Smooth muscle cell (in vitro differentiated cells): ENCODE measurements at regions not wholly inside any gene's neighbourhood (a gene's known extent, or its start where the extent isn't known, plus 50 kb on each side); places are given as distances from the start of the nearest gene placed in this dataset.
A peak's percentile ranks its signal among the peaks of the same experiment; 100 is the strongest.

Source experiments
- DNase-seq: peaks from one replicate; lab custom pipeline; 2025; ENCODE audit not compliant: unreplicated experiment; lab: John Stamatoyannopoulos, UW
- H2AFZ ChIP-seq: fragments of 200-600 bp; sonication (generic); 2 replicates; pipeline ENCODE4 v1.6.0; 2016; ENCODE audit warnings: antibody characterized with exemption, low read depth, mild to moderate bottlenecking
- H3F3A ChIP-seq: fragments of 200-600 bp; sonication (generic); 2 replicates; pipeline ENCODE4 v1.6.0; 2017; ENCODE audit warnings: antibody characterized with exemption, low read depth
- H3K27ac ChIP-seq: fragments of 200-600 bp; sonication (generic); 2 replicates; pipeline ENCODE4 v1.5.1; 2016; ENCODE audit warnings: low read depth, mild to moderate bottlenecking
- H3K27me3 ChIP-seq: fragments of 200-600 bp; sonication (generic); 2 replicates; pipeline ENCODE4 v1.6.1; 2016; ENCODE audit warnings: low read depth, mild to moderate bottlenecking
- H3K36me3 ChIP-seq: fragments of 200-600 bp; sonication (generic); 2 replicates; pipeline ENCODE4 v1.5.1; 2016; ENCODE audit warnings: low read depth
- H3K4me1 ChIP-seq: fragments of 200-600 bp; sonication (generic); 2 replicates; pipeline ENCODE4 v1.5.1; 2016; ENCODE audit warnings: low read depth
- H3K4me2 ChIP-seq: fragments of 200-600 bp; sonication (generic); 2 replicates; pipeline ENCODE4 v1.6.0; 2016; ENCODE audit warnings: mild to moderate bottlenecking
- H3K4me3 ChIP-seq: fragments of 200-600 bp; sonication (generic); 2 replicates; pipeline ENCODE4 v1.5.1; 2016; ENCODE audit warnings: mild to moderate bottlenecking
- H3K79me2 ChIP-seq: fragments of 200-600 bp; sonication (generic); 2 replicates; pipeline ENCODE4 v1.6.0; 2016; ENCODE audit warnings: low read depth, mild to moderate bottlenecking
- H3K9ac ChIP-seq: fragments of 200-600 bp; sonication (generic); 2 replicates; pipeline ENCODE4 v1.6.0; 2016; ENCODE audit warnings: low read depth
- H3K9me3 ChIP-seq: fragments of 200-600 bp; sonication (generic); replicated peaks from 2 replicates; pipeline ENCODE4 v1.5.1; 2016; ENCODE audit warnings: low read depth
- H4K20me1 ChIP-seq: fragments of 200-600 bp; sonication (generic); 2 replicates; pipeline ENCODE4 v1.6.0; 2016; ENCODE audit warnings: low read depth
- CTCF ChIP-seq: fragments of 200-600 bp; sonication (generic); IDR thresholded peaks from 2 replicates; pipeline ENCODE4 v1.5.1; 2017; ENCODE audit warnings: borderline replicate concordance, mild to moderate bottlenecking, antibody characterized with exemption; ENCODE audit not compliant: insufficient read depth, poor library complexity, severe bottlenecking
- WGBS: methylation state at CpG from one replicate; pipeline ENCODE4 v1.1.7; 2016; ENCODE audit warnings: low lambda C conversion rate; 5-methylcytosine and 5-hydroxymethylcytosine counted together

GRCh38 chr13:47845981-47846380 lies 155.1 kb downstream of the SUCLA2 start:
- no peaks in the 10 kb centered on the region for H3K36me3 ChIP-seq
- no peak overlapping the region for H3K4me2 ChIP-seq
- 94% methylated on average over 1 of the region's 1 CpG for WGBS
- H3K79me2 ChIP-seq: no peaks in the 10 kb centered on the region
- no peaks in the 10 kb centered on the region for H3K9me3 ChIP-seq
- H3F3A ChIP-seq: no peaks in the 10 kb centered on the region
- H3K4me1 ChIP-seq: peaks cover 6% of the 10 kb centered on the region
- TF ChIP-seq CTCF: no peak
- no peak for DNase-seq
- H2AFZ ChIP-seq: no peak overlapping the region
- H3K27me3 ChIP-seq: no peaks in the 10 kb centered on the region
- no peak overlapping the region for H3K9ac ChIP-seq
- H3K4me3 ChIP-seq: no peak overlapping the region
- peak overlapping the region; percentile 43 for H3K27ac ChIP-seq
- H4K20me1 ChIP-seq: no peaks in the 10 kb centered on the region

- H3K4me2 ChIP-seq: no peak overlapping the region
- 78% methylated on average over 4 of the region's 4 CpGs for WGBS
- no peaks in the 10 kb centered on the region for H4K20me1 ChIP-seq
Measured at GRCh38 chr13:47843005-47843404, 158.1 kb downstream of the SUCLA2 start.

GRCh38 chr13:47841151-47841550 lies 159.9 kb downstream of the SUCLA2 start:
- no peaks in the 10 kb centered on the region for H4K20me1 ChIP-seq
- 99% methylated on average over 4 of the region's 4 CpGs for WGBS
- H2AFZ ChIP-seq: no peak overlapping the region
- DNase-seq: no peak
- H3K4me3 ChIP-seq: no peak overlapping the region
- no peak overlapping the region for H3K9ac ChIP-seq
- H3K4me2 ChIP-seq: no peak overlapping the region
- no peaks in the 10 kb centered on the region for H3K79me2 ChIP-seq
- no peaks in the 10 kb centered on the region for H3K27me3 ChIP-seq
- no peaks in the 10 kb centered on the region for H3K36me3 ChIP-seq
- no peaks in the 10 kb centered on the region for H3K9me3 ChIP-seq
- H3F3A ChIP-seq: no peaks in the 10 kb centered on the region
- no peak overlapping the region for H3K27ac ChIP-seq
- H3K4me1 ChIP-seq: peaks cover 15% of the 10 kb centered on the region
- no peak for TF ChIP-seq CTCF

More at GRCh38 chr13:47843005-47843404, 158.1 kb downstream of the SUCLA2 start:
- H3K9ac ChIP-seq: no peak overlapping the region
- no peak for DNase-seq
- no peak overlapping the region for H3K27ac ChIP-seq
- no peak for TF ChIP-seq CTCF
- H2AFZ ChIP-seq: no peak overlapping the region
- peaks cover 10% of the 10 kb centered on the region for H3K4me1 ChIP-seq
- H3K79me2 ChIP-seq: no peaks in the 10 kb centered on the region
- H3K27me3 ChIP-seq: no peaks in the 10 kb centered on the region
- H3K9me3 ChIP-seq: no peaks in the 10 kb centered on the region
- H3F3A ChIP-seq: no peaks in the 10 kb centered on the region
- H3K36me3 ChIP-seq: no peaks in the 10 kb centered on the region
- H3K4me3 ChIP-seq: no peak overlapping the region

GRCh38 chr13:47837906-47838305 lies 163.2 kb downstream of the SUCLA2 start:
- H4K20me1 ChIP-seq: no peaks in the 10 kb centered on the region
- H3K9me3 ChIP-seq: no peaks in the 10 kb centered on the region
- no peak overlapping the region for H3K4me3 ChIP-seq
- peaks cover 14% of the 10 kb centered on the region for H3K4me1 ChIP-seq
- no peak overlapping the region for H3K27ac ChIP-seq
- no peak for TF ChIP-seq CTCF
- H3K9ac ChIP-seq: no peak overlapping the region
- no peaks in the 10 kb centered on the region for H3K27me3 ChIP-seq
- H2AFZ ChIP-seq: no peak overlapping the region
- WGBS: 78% methylated on average over 4 of the region's 4 CpGs
- no peaks in the 10 kb centered on the region for H3K79me2 ChIP-seq
- no peaks in the 10 kb centered on the region for H3K36me3 ChIP-seq
- H3K4me2 ChIP-seq: no peak overlapping the region
- DNase-seq: no peak
- H3F3A ChIP-seq: no peaks in the 10 kb centered on the region
